Osteocyte (in vitro differentiated cells): ENCODE measurements at regions not wholly inside any gene's neighbourhood (a gene's known extent, or its start where the extent isn't known, plus 50 kb on each side); places are given as distances from the start of the nearest gene placed in this dataset.

Experiments
- DNase-seq: peaks from one replicate; pipeline ENCODE4 v3.0.0; 2021; ENCODE audit warnings: mixed read lengths; ENCODE audit not compliant: unreplicated experiment; ENCODE audit errors: extremely low spot score
- H3K27ac Mint-ChIP-seq: one replicate; pipeline ENCODE4 v1.8.0; 2021; ENCODE audit warnings: mild to moderate bottlenecking, mixed read lengths; ENCODE audit not compliant: unreplicated experiment
- H3K27me3 Mint-ChIP-seq: one replicate; pipeline ENCODE4 v1.8.0; 2021; ENCODE audit warnings: mixed read lengths; ENCODE audit not compliant: unreplicated experiment
- H3K36me3 Mint-ChIP-seq: one replicate; pipeline ENCODE4 v1.8.0; 2021; ENCODE audit warnings: mixed read lengths; ENCODE audit not compliant: unreplicated experiment
- H3K4me1 Mint-ChIP-seq: one replicate; pipeline ENCODE4 v1.8.0; 2021; ENCODE audit warnings: mixed read lengths; ENCODE audit not compliant: unreplicated experiment
- H3K4me3 Mint-ChIP-seq: one replicate; pipeline ENCODE4 v1.8.0; 2021; ENCODE audit warnings: mild to moderate bottlenecking, moderate library complexity, mixed read lengths; ENCODE audit not compliant: unreplicated experiment
- H3K9me3 Mint-ChIP-seq: one replicate; pipeline ENCODE4 v1.8.0; 2021; ENCODE audit warnings: mixed read lengths; ENCODE audit not compliant: unreplicated experiment
- CTCF ChIP-seq: fragments of 200-600 bp; sonication (generic); IDR thresholded peaks from 2 replicates; pipeline ENCODE4 v1.5.0; 2021; ENCODE audit warnings: antibody characterized with exemption, mild to moderate bottlenecking, moderate library complexity

GRCh38 chr2:42844901-42845821 is 52.8 kb upstream of the HAAO start:
- TF ChIP-seq CTCF = no peak
- Mint-ChIP-seq H3K27ac (no peak overlapping the region), H3K36me3 (no peaks in the 10 kb centered on the region), H3K4me1 (peaks cover 14% of the 10 kb centered on the region), H3K4me3 (no peak overlapping the region), H3K27me3 (peaks cover 3% of the 10 kb centered on the region), H3K9me3 (no peaks in the 10 kb centered on the region)
- no peak for DNase-seq

- Mint-ChIP-seq H3K36me3 (no peaks in the 10 kb centered on the region), H3K27me3 (peaks cover 3% of the 10 kb centered on the region), H3K9me3 (no peaks in the 10 kb centered on the region), H3K4me3 (no peak overlapping the region), H3K4me1 (peaks cover 16% of the 10 kb centered on the region), H3K27ac (no peak overlapping the region)
- TF ChIP-seq CTCF = no peak
- no peak for DNase-seq
These were observed 52.0 kb upstream of the HAAO start for GRCh38 chr2:42844366-42844765.

GRCh38 chr2:42843611-42844010 is 51.2 kb upstream of the HAAO start:
- no peak overlapping the region for H3K27ac Mint-ChIP-seq
- no peak for DNase-seq
- H3K4me3 Mint-ChIP-seq = no peak overlapping the region
- no peaks in the 10 kb centered on the region for H3K36me3 Mint-ChIP-seq
- no peaks in the 10 kb centered on the region for H3K9me3 Mint-ChIP-seq
- no peak for TF ChIP-seq CTCF
- peaks cover 12% of the 10 kb centered on the region for H3K4me1 Mint-ChIP-seq
- H3K27me3 Mint-ChIP-seq = peaks cover 3% of the 10 kb centered on the region

GRCh38 chr2:42843131-42843530 is 50.7 kb upstream of the HAAO start:
- TF ChIP-seq CTCF = no peak
- Mint-ChIP-seq H3K36me3 (no peaks in the 10 kb centered on the region), H3K27me3 (peaks cover 3% of the 10 kb centered on the region), H3K4me3 (no peak overlapping the region), H3K9me3 (no peaks in the 10 kb centered on the region), H3K27ac (no peak overlapping the region), H3K4me1 (peaks cover 8% of the 10 kb centered on the region)
- DNase-seq = no peak

- Mint-ChIP-seq H3K9me3 (no peaks in the 10 kb centered on the region), H3K27me3 (peaks cover 3% of the 10 kb centered on the region), H3K36me3 (no peaks in the 10 kb centered on the region), H3K4me3 (no peak overlapping the region), H3K4me1 (peaks cover 7% of the 10 kb centered on the region), H3K27ac (no peak overlapping the region)
- no peak for DNase-seq
- TF ChIP-seq CTCF = no peak
These were observed 50.1 kb upstream of the HAAO start for GRCh38 chr2:42842466-42842865.
